HepG2 (cell line): ENCODE measurements at regions not wholly inside any gene's neighbourhood (a gene's known extent, or its start where the extent isn't known, plus 50 kb on each side); places are given as distances from the start of the nearest gene placed in this dataset.

Source experiments
- ATAC-seq: fragments of 200-7000 bp; cut with Tn5 transposase; 3 replicates; pipeline ENCODE4 v1.9.1; 2020; ENCODE audit warnings: mild to moderate bottlenecking, moderate library complexity
- BruUV-seq: library from RNA; stranded (reverse); fragments of 400-500 nt; replicated peaks from 2 replicates; lab custom pipeline; 2021; lab: Mats Ljungman, UMichigan
- CTCF ChIA-PET: fragments of 300-600 bp; formaldehyde crosslinking; extraction: SDS; loops from one replicate; lab custom pipeline; 2021; ENCODE audit warnings: low total read pairs, inconsistent platforms, low intra/inter-chr PET ratio; lab: Yijun Ruan, JAX
- POLR2A ChIA-PET: fragments of 350-600 bp; sonication (Branson Sonifier 250); formaldehyde crosslinking; loops from one replicate; lab custom pipeline; 2020; ENCODE audit warnings: antibody characterized with exemption, inconsistent platforms; lab: Yijun Ruan, JAX
- DNase-seq: peaks from one replicate; pipeline ENCODE4 v3.0.0-alpha.2; 2015; ENCODE audit warnings: low spot score
- FAIRE-seq: peaks from 3 replicates; lab custom pipeline; 2011; peaks lifted over from hg19 to GRCh38; lab: Jason Lieb, UNC
- H2AFZ ChIP-seq: one replicate; pipeline ENCODE4 v1.6.1; 2011; ENCODE audit warnings: low read length, inconsistent platforms
- H3K27ac ChIP-seq: fragments of 300-600 bp; 3 replicates; pipeline ENCODE4 v1.8.0; 2011; ENCODE audit warnings: mixed run types, mild to moderate bottlenecking, mixed read lengths, low read length, inconsistent platforms; ENCODE audit not compliant: insufficient read depth; ENCODE audit errors: extremely low read length
- H3K27me3 ChIP-seq, 2 experiments: fragments of 200-600 bp in 1 of 2; 2 replicates in 1 of 2; 3 replicates in 1 of 2; pipeline versions ENCODE4 v1.6.0 to v1.8.0; 2011; ENCODE audit warnings: low read length in 2 of 2, mild to moderate bottlenecking in 2 of 2, moderate library complexity in 2 of 2, inconsistent platforms in 1 of 2; ENCODE audit not compliant: insufficient read depth in 2 of 2, control insufficient read depth in 1 of 2
- H3K36me3 ChIP-seq, 2 experiments: fragments of 200-600 bp in 1 of 2; replicated peaks in 1 of 2; 2 replicates in 1 of 2; 3 replicates in 1 of 2; pipeline versions ENCODE4 v1.5.1 to v1.8.0; 2011; ENCODE audit warnings: low read length in 2 of 2, inconsistent platforms in 1 of 2; ENCODE audit not compliant: insufficient read depth in 2 of 2, control insufficient read depth in 1 of 2
- H3K4me1 ChIP-seq: 2 replicates; pipeline ENCODE4 v1.5.1; 2012; ENCODE audit warnings: low read length, inconsistent platforms; ENCODE audit not compliant: insufficient read depth
- H3K4me2 ChIP-seq: 2 replicates; pipeline ENCODE4 v1.6.0; 2011; ENCODE audit warnings: low read depth, low read length, inconsistent platforms
- H3K4me3 ChIP-seq, 3 experiments: fragments of 200-600 bp in 1 of 3; sonication (generic), shearing (Covaris generic) in 1 of 3; replicated peaks in 1 of 3; 2 replicates each; pipeline ENCODE4 v1.5.1; 2011 to 2016; ENCODE audit warnings: low read length in 3 of 3, inconsistent platforms in 2 of 3, low read depth in 2 of 3, mild to moderate bottlenecking in 2 of 3, control low read depth in 1 of 3, mixed read lengths in 1 of 3; ENCODE audit not compliant: insufficient read depth in 1 of 3
- H3K79me2 ChIP-seq: one replicate; pipeline ENCODE4 v1.6.1; 2011; ENCODE audit warnings: low read length, inconsistent platforms; ENCODE audit not compliant: insufficient read depth
- H3K9ac ChIP-seq: 2 replicates; pipeline ENCODE4 v1.6.0; 2011; ENCODE audit warnings: mild to moderate bottlenecking, low read depth, low read length, inconsistent platforms; ENCODE audit not compliant: insufficient read depth
- H3K9me3 ChIP-seq: 2 replicates; pipeline ENCODE4 v1.5.1; 2012; ENCODE audit warnings: mild to moderate bottlenecking, low read length
- H4K20me1 ChIP-seq: 2 replicates; pipeline ENCODE4 v1.6.0; 2011; ENCODE audit warnings: inconsistent platforms, mild to moderate bottlenecking, low read length, moderate library complexity; ENCODE audit not compliant: insufficient read depth
- ATF4 ChIP-seq, 2 experiments: fragments of 450-650 bp in 1 of 2; sonication (generic) in 1 of 2; formaldehyde crosslinking; IDR thresholded peaks; 2 replicates each; pipeline versions ENCODE4 v1.5.0 to v1.8.0; 2020 to 2022; ENCODE audit warnings: mild to moderate bottlenecking in 1 of 2, missing genetic modification reagents in 1 of 2
- CCAR2 ChIP-seq: fragments of 200-400 bp; formaldehyde crosslinking; optimal IDR thresholded peaks from 2 replicates; pipeline ENCODE3; 2018; ENCODE audit warnings: low read depth, mild to moderate bottlenecking, low read length, moderate library complexity
- CREB1 ChIP-seq, 2 experiments: fragments of 450-650 bp in 1 of 2; IDR thresholded peaks; 2 replicates each; pipeline ENCODE4 v1.6.1; 2016 to 2017; ENCODE audit warnings: control low read depth in 1 of 2, mild to moderate bottlenecking in 1 of 2, missing compliant biosample characterization in 1 of 2, missing genetic modification characterization in 1 of 2
- DDIT3 ChIP-seq: sonication (generic); formaldehyde crosslinking; IDR thresholded peaks from 2 replicates; pipeline ENCODE4 v1.4.0; 2020; ENCODE audit warnings: mild to moderate bottlenecking, missing genetic modification reagents
- EEA1 ChIP-seq: sonication (generic); formaldehyde crosslinking; IDR thresholded peaks from 2 replicates; pipeline ENCODE4 v1.5.1; 2020; ENCODE audit warnings: mild to moderate bottlenecking, missing genetic modification reagents, borderline replicate concordance
- GTF2F1 ChIP-seq: fragments of 150-350 bp; IDR thresholded peaks from 2 replicates; pipeline ENCODE4 v1.6.1; 2014; ENCODE audit warnings: low read length
- GTF3A ChIP-seq: sonication (generic); formaldehyde crosslinking; conservative IDR thresholded peaks from 2 replicates; pipeline ENCODE4 v1.4.0; 2020; ENCODE audit warnings: mild to moderate bottlenecking, missing genetic modification reagents
- HCFC1 ChIP-seq: fragments of 150-350 bp; IDR thresholded peaks from 2 replicates; pipeline ENCODE4 v1.6.1; 2014; ENCODE audit warnings: low read depth, low read length
- KDM5A ChIP-seq: fragments of 200-600 bp; sonication (generic); IDR thresholded peaks from 2 replicates; pipeline ENCODE4 v1.7.0; 2018; ENCODE audit warnings: antibody characterized with exemption, mild to moderate bottlenecking, low read length, borderline replicate concordance
- MEIS1 ChIP-seq: sonication (generic); formaldehyde crosslinking; IDR thresholded peaks from 2 replicates; pipeline ENCODE4 v1.9.0; 2021; ENCODE audit warnings: mild to moderate bottlenecking, missing genetic modification reagents, moderate library complexity, borderline replicate concordance
- MXD3 ChIP-seq: IDR thresholded peaks from 2 replicates; pipeline ENCODE4 v1.6.1; 2016; ENCODE audit warnings: mild to moderate bottlenecking, missing biosample characterization, missing genetic modification reagents
- NFATC3 ChIP-seq: sonication (generic); formaldehyde crosslinking; IDR thresholded peaks from 2 replicates; pipeline ENCODE4 v1.5.1; 2020; ENCODE audit warnings: mild to moderate bottlenecking, missing genetic modification reagents
- PAX8 ChIP-seq: sonication (generic); formaldehyde crosslinking; IDR thresholded peaks from 2 replicates; pipeline ENCODE4 v1.8.0; 2022; ENCODE audit warnings: mild to moderate bottlenecking, missing genetic modification reagents, borderline replicate concordance
- RFX5 ChIP-seq: IDR thresholded peaks from 2 replicates; pipeline ENCODE4 v1.6.1; 2011; ENCODE audit warnings: low read depth, low read length, improper control_type of control experiment
- TSC22D2 ChIP-seq: sonication (generic); formaldehyde crosslinking; IDR thresholded peaks from 2 replicates; pipeline ENCODE4 v1.5.1; 2020; ENCODE audit warnings: missing genetic modification reagents, mild to moderate bottlenecking, borderline replicate concordance
- ZBTB14 ChIP-seq: sonication (generic); formaldehyde crosslinking; IDR thresholded peaks from 2 replicates; pipeline ENCODE4 v1.4.0; 2020; ENCODE audit warnings: missing genetic modification reagents
- ZNF567 ChIP-seq: sonication (generic); formaldehyde crosslinking; IDR thresholded peaks from 2 replicates; pipeline ENCODE4 v1.8.1; 2023; ENCODE audit warnings: mild to moderate bottlenecking, missing genetic modification reagents, borderline replicate concordance
- ZNF598 ChIP-seq: sonication (generic); formaldehyde crosslinking; IDR thresholded peaks from 2 replicates; pipeline ENCODE4 v1.5.1; 2020; ENCODE audit warnings: mild to moderate bottlenecking, missing genetic modification reagents, borderline replicate concordance
- WGBS: methylation state at CpG from one replicate; pipeline ENCODE4 v1.1.6; 2017; ENCODE audit warnings: low lambda C conversion rate; 5-methylcytosine and 5-hydroxymethylcytosine counted together
- in situ Hi-C: cut with HindIII; loops from 2 replicates; pipeline ENCODE4 v1.10.0; 2017; ENCODE audit warnings: low pct_unique_long_range_greater_than_20kb; ENCODE audit not compliant: extremely low pct_ligation_motif_present
- intact Hi-C: fragments of 100-400 bp; cut with micrococcal nuclease; formaldehyde crosslinking; loops from one replicate; pipeline ENCODE4 v1.10.0; 2022; ENCODE audit not compliant: unreplicated experiment

- TF ChIP-seq ZBTB14 (CRISPR knock-in tag) (no peak), PAX8 (CRISPR knock-in tag) (no peak), GTF3A (CRISPR knock-in tag) (no peak), EEA1 (CRISPR knock-in tag) (no peak), MXD3 (no peak), CCAR2 (no peak), ZNF567 (CRISPR knock-in tag) (no peak)
Measured at GRCh38 chr12:46459861-46460545, 87.4 kb upstream of the SLC38A2 start (continued).

GRCh38 chr12:46459111-46459510, 86.5 kb upstream of the SLC38A2 start:
- WGBS: 96% methylated on average over 4 of the region's 4 CpGs
- H3K4me1 ChIP-seq: peaks cover 75% of the 10 kb centered on the region

More at GRCh38 chr12:46459111-46459510, 86.5 kb upstream of the SLC38A2 start:
- no peak overlapping the region for H2AFZ ChIP-seq
- H4K20me1 ChIP-seq: no peaks in the 10 kb centered on the region
- in situ Hi-C loops (no loop called here), intact Hi-C loops (no loop called here)
- no peak overlapping the region for H3K9ac ChIP-seq
- H3K4me3 ChIP-seq: no peak overlapping the region
- H3K27me3 ChIP-seq: no peaks in the 10 kb centered on the region
- no peaks in the 10 kb centered on the region for H3K9me3 ChIP-seq
- DNase-seq (no peak), ATAC-seq (no peak), FAIRE-seq (no peak)
- ChIA-PET CTCF (no interaction called here), POLR2A (no interaction called here)
- H3K27ac ChIP-seq: no peak overlapping the region
- H3K79me2 ChIP-seq: no peaks in the 10 kb centered on the region
- H3K4me2 ChIP-seq: no peak overlapping the region
- H3K36me3 ChIP-seq: no peaks in the 10 kb centered on the region
- no peak for TF ChIP-seq ZNF598
- no peak for TF ChIP-seq MEIS1 (CRISPR knock-in tag)
- no peak for TF ChIP-seq TSC22D2 (CRISPR knock-in tag)
- no peak for TF ChIP-seq HCFC1
- TF ChIP-seq CREB1 (IDR thresholded peaks at IDR 0.05): no peak
- TF ChIP-seq CREB1 (CRISPR knock-in tag; IDR thresholded peaks at IDR 0.05): no peak
- no peak for TF ChIP-seq DDIT3 (CRISPR knock-in tag)
- no peak for TF ChIP-seq RFX5
- no peak for TF ChIP-seq GTF2F1
- no peak for TF ChIP-seq KDM5A
- no peak for TF ChIP-seq ATF4 (CRISPR knock-in tag; IDR thresholded peaks at IDR 0.05)
- no peak for TF ChIP-seq NFATC3 (CRISPR knock-in tag)
- TF ChIP-seq, all 625 proteins: peak for 0
- no TSS peak for BruUV-seq
